GM12878 (cell line): ENCODE measurements at regions not wholly inside any gene's neighbourhood (a gene's known extent, or its start where the extent isn't known, plus 50 kb on each side); places are given as distances from the start of the nearest gene placed in this dataset.

Experiments used
- ATAC-seq: fragments of 200-7000 bp; cut with Tn5 transposase; 3 replicates; pipeline ENCODE4 v1.9.1; 2020; ENCODE audit warnings: mild to moderate bottlenecking, moderate library complexity
- BruUV-seq: library from RNA; stranded (reverse); fragments of 400-500 nt; replicated peaks from 2 replicates; lab custom pipeline; 2021; lab: Mats Ljungman, UMichigan
- CTCF ChIA-PET: fragments of 300-600 bp; sonication (Branson Sonifier 250); formaldehyde crosslinking; extraction: SDS; loops from one replicate; lab custom pipeline; 2021; ENCODE audit warnings: inconsistent platforms; lab: Yijun Ruan, JAX
- POLR2A ChIA-PET: fragments of 350-600 bp; formaldehyde crosslinking; extraction: SDS; loops from one replicate; lab custom pipeline; 2021; ENCODE audit warnings: inconsistent platforms; lab: Charles Lee
- RAD21 ChIA-PET: fragments of 300-600 bp; sonication (Branson Sonifier 250); formaldehyde crosslinking; loops from one replicate; lab custom pipeline; 2023; ENCODE audit warnings: antibody characterized with exemption; ENCODE audit not compliant: unreplicated experiment; lab: Charles Lee
- SMC1A ChIA-PET: fragments of 300-600 bp; sonication (Branson Sonifier 250); formaldehyde crosslinking; loops from one replicate; lab custom pipeline; 2023; ENCODE audit not compliant: unreplicated experiment, uncharacterized antibody; lab: Charles Lee
- DNase-seq: peaks from one replicate; pipeline ENCODE4 v3.0.0-alpha.2; 2011; ENCODE audit warnings: low read depth, low spot score
- FAIRE-seq: peaks from 3 replicates; lab custom pipeline; 2011; peaks lifted over from hg19 to GRCh38; lab: Jason Lieb, UNC
- H2AFZ ChIP-seq: 2 replicates; pipeline ENCODE4 v1.6.0; 2011; ENCODE audit warnings: low read depth, low read length, control low read depth; ENCODE audit not compliant: control insufficient read depth
- H3K27ac ChIP-seq: 2 replicates; pipeline ENCODE4 v1.5.1; 2011; ENCODE audit warnings: control low read depth; ENCODE audit not compliant: control insufficient read depth, insufficient read depth
- H3K27me3 ChIP-seq, 2 experiments: replicated peaks in 1 of 2; 2 replicates each; pipeline versions ENCODE4 v1.6.0 to v1.6.1; 2011; ENCODE audit warnings: low read length in 1 of 2; ENCODE audit not compliant: control insufficient read depth in 2 of 2, insufficient read depth in 2 of 2
- H3K36me3 ChIP-seq, 2 experiments: 2 replicates each; pipeline ENCODE4 v1.5.1; 2011; ENCODE audit warnings: low read length in 1 of 2; ENCODE audit not compliant: control insufficient read depth in 2 of 2, insufficient read depth in 2 of 2
- H3K4me1 ChIP-seq: 2 replicates; pipeline ENCODE4 v1.6.1; 2011; ENCODE audit warnings: mild to moderate bottlenecking, low read length, moderate library complexity, mixed read lengths; ENCODE audit not compliant: control insufficient read depth, insufficient read depth
- H3K4me2 ChIP-seq: 2 replicates; pipeline ENCODE4 v1.6.0; 2011; ENCODE audit warnings: control low read depth; ENCODE audit not compliant: control insufficient read depth, insufficient read depth
- H3K4me3 ChIP-seq: fragments of 200-600 bp; sonication (generic); 2 replicates; pipeline ENCODE4 v1.5.1; 2016
- H3K79me2 ChIP-seq: 2 replicates; pipeline ENCODE4 v1.6.0; 2011; ENCODE audit warnings: low read length; ENCODE audit not compliant: control insufficient read depth, insufficient read depth
- H3K9ac ChIP-seq: 2 replicates; pipeline ENCODE4 v1.8.0; 2011; ENCODE audit warnings: low read length, control low read depth, mixed read lengths; ENCODE audit not compliant: control insufficient read depth, insufficient read depth
- H3K9me3 ChIP-seq: replicated peaks from 3 replicates; pipeline ENCODE4 v1.5.1; 2011; ENCODE audit warnings: mild to moderate bottlenecking, low read length; ENCODE audit not compliant: control insufficient read depth, insufficient read depth
- H4K20me1 ChIP-seq: 2 replicates; pipeline ENCODE4 v1.6.0; 2011; ENCODE audit not compliant: control insufficient read depth, insufficient read depth
- CHD2 ChIP-seq: IDR thresholded peaks from 2 replicates; pipeline ENCODE4 v1.6.1; 2011; ENCODE audit warnings: low read depth, low read length, improper control_type of control experiment, borderline replicate concordance
- CUX1 ChIP-seq: IDR thresholded peaks from 2 replicates; pipeline ENCODE4 v1.6.1; 2012; ENCODE audit warnings: improper control_type of control experiment, low read depth, low read length; ENCODE audit not compliant: insufficient replicate concordance
- E2F4 ChIP-seq: IDR thresholded peaks from 2 replicates; pipeline ENCODE4 v1.6.1; 2012; ENCODE audit warnings: low read depth, low read length, improper control_type of control experiment
- ESRRA ChIP-seq: IDR thresholded peaks from 2 replicates; pipeline ENCODE4 v1.6.1; 2012; ENCODE audit warnings: mild to moderate bottlenecking, low read length, improper control_type of control experiment
- GATAD2B ChIP-seq: fragments of 450-650 bp; conservative IDR thresholded peaks from 2 replicates; pipeline ENCODE4 v1.6.1; 2017; ENCODE audit warnings: low read depth, mild to moderate bottlenecking, moderate library complexity
- IKZF1 ChIP-seq: fragments of 450-650 bp; conservative IDR thresholded peaks from 2 replicates; pipeline ENCODE4 v1.6.1; 2017; ENCODE audit warnings: antibody characterized with exemption, mild to moderate bottlenecking
- MYB ChIP-seq: fragments of 150-350 bp; IDR thresholded peaks from 2 replicates; pipeline ENCODE4 v1.6.1; 2014; ENCODE audit warnings: mild to moderate bottlenecking, low read depth, low read length, borderline replicate concordance
- NKRF ChIP-seq: fragments of 450-650 bp; conservative IDR thresholded peaks from 2 replicates; pipeline ENCODE4 v1.6.1; 2017; ENCODE audit warnings: mild to moderate bottlenecking, moderate library complexity
- RFX5 ChIP-seq: IDR thresholded peaks from 2 replicates; pipeline ENCODE4 v1.6.1; 2011; ENCODE audit warnings: low read depth, low read length, improper control_type of control experiment
- ZNF207 ChIP-seq: fragments of 450-650 bp; IDR thresholded peaks from 2 replicates; pipeline ENCODE4 v1.6.1; 2014; ENCODE audit warnings: antibody characterized with exemption, mild to moderate bottlenecking, borderline replicate concordance
- ZNF24 ChIP-seq: fragments of 450-650 bp; IDR thresholded peaks from 2 replicates; pipeline ENCODE4 v1.6.1; 2017; ENCODE audit warnings: antibody characterized with exemption, mild to moderate bottlenecking
- WGBS: methylation state at CpG from one replicate; pipeline ENCODE4 v1.1.6; 2016; ENCODE audit warnings: low lambda C conversion rate; ENCODE audit not compliant: insufficient replicate concordance, insufficient coverage; ENCODE audit errors: missing lambda C conversion rate; 5-methylcytosine and 5-hydroxymethylcytosine counted together
- in situ Hi-C: fragments of 300-500 bp; cut with MboI; formaldehyde crosslinking; loops from 9 replicates; pipeline ENCODE4 v1.14.3; 2018; ENCODE audit warnings: mixed read lengths
- intact Hi-C: fragments of 100-400 bp; cut with micrococcal nuclease; formaldehyde crosslinking; loops from one replicate; pipeline ENCODE4 v1.14.2; 2022; ENCODE audit not compliant: unreplicated experiment

GRCh38 chr20:21920211-21920610 is 214.7 kb downstream of the PAX1 start:
- H2AFZ ChIP-seq = no peak overlapping the region
- FAIRE-seq = no peak
- POLR2A ChIA-PET = no interaction called here
- no peaks in the 10 kb centered on the region for H3K36me3 ChIP-seq
- BruUV-seq = no TSS peak
- in situ Hi-C loops (no loop called here), intact Hi-C loops (no loop called here)
- H3K27ac ChIP-seq = no peak overlapping the region
- no peaks in the 10 kb centered on the region for H4K20me1 ChIP-seq
- H3K9ac ChIP-seq = no peak overlapping the region
- H3K27me3 ChIP-seq = no peaks in the 10 kb centered on the region
- no peak for ATAC-seq
- SMC1A ChIA-PET = no interaction called here
- RAD21 ChIA-PET = no interaction called here
- H3K9me3 ChIP-seq = no peaks in the 10 kb centered on the region
- H3K4me1 ChIP-seq = no peaks in the 10 kb centered on the region
- WGBS = 0% methylated on average over 3 of the region's 3 CpGs
- no peak for DNase-seq
- no peak overlapping the region for H3K4me2 ChIP-seq
- TF ChIP-seq CUX1 (no peak), E2F4 (no peak), ESRRA (no peak), GATAD2B (no peak), CHD2 (no peak), IKZF1 (no peak), ZNF24 (no peak), MYB (no peak), ZNF207 (no peak), NKRF (no peak), RFX5 (no peak)
- CTCF ChIA-PET = no interaction called here
- H3K79me2 ChIP-seq = no peaks in the 10 kb centered on the region
- no peak overlapping the region for H3K4me3 ChIP-seq
